C4-2B (cell line): ENCODE measurements at regions not wholly inside any gene's neighbourhood (a gene's known extent, or its start where the extent isn't known, plus 50 kb on each side); places are given as distances from the start of the nearest gene placed in this dataset.

Experiments
- CTCF ChIP-seq: fragments of 450-650 bp; conservative IDR thresholded peaks from 2 replicates; pipeline ENCODE4 v1.5.1; 2017; ENCODE audit warnings: mild to moderate bottlenecking
- ZFX ChIP-seq: fragments of 450-650 bp; IDR thresholded peaks from 2 replicates; pipeline ENCODE4 v1.6.1; 2017

GRCh38 chr5:2833556-2833955 is 82.1 kb upstream of the IRX2 start:
- TF ChIP-seq CTCF: no peak
- TF ChIP-seq ZFX: no peak
